NCI-H510A treated with DMSO at 0.1 percent for 48 hours (cell line): ENCODE measurements at regions not wholly inside any gene's neighbourhood (a gene's known extent, or its start where the extent isn't known, plus 50 kb on each side); places are given as distances from the start of the nearest gene placed in this dataset.
"Not testable (repeated sequence)": the region's sequence is repeated elsewhere in the genome, so short reads cannot be mapped to it uniquely, and the experiment has no call there.

Source experiments
- DNase-seq: peaks from one replicate; lab custom pipeline; 2025; lab: John Stamatoyannopoulos, UW

DNA sequence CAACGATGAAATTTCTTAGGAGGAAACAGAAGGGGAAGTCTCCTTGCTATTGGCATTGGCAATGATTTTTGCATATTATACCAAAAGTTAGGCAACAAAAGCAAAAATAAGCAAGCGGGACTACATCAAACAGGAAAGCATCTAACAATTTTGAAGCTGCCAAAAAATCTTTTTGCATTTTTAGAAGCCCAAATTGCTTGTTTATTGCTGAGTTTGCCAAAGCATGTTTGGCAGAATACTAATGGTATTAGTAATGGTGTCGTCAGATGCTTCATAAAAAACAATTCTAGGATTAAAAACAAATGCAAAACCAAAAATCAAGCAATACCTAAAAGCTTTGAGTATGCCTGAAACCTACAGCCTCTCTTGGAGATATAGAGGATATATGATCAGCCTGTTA lies 80.0 kb downstream of the GALR1 start:
- DNase-seq: no peak

DNA sequence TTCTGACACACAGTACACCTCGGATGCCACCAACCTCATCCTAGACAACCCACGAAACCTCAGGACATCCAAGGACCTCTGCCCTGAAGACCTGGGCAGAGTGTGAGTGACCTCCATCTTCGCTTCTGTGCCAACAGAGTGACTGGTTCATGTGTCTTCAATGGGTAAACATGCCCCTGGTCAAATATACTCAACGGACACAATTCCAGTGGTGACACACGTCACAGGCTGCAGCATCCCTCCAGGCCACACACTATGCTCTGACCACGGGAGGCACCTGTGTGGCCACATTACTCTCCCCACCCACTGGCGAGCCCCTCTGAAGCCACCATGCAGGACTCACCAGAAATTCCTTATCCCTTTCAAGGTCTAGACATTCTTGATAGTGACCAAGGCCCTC lies 85.2 kb downstream of the GALR1 start:
- no peak for DNase-seq

DNA sequence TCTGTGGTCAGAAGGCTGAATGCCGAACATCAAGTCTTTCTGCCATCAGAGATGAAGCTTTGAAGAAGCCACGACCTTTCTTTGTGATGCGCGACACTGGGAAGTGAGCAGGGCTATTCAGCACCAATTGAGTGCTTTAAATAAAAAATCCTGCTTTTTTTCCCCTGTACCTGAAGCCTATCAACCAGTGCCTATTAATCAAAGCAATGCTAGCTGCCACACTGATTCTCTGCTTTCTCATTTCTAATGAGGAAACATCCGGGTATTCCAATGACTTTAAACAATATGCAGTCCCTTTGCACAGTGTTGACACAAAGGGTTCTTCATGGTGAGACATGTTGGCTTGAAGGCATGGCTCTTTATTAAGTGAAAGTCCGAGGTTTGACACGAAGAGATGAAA lies 88.0 kb downstream of the GALR1 start:
- no peak for DNase-seq

DNA sequence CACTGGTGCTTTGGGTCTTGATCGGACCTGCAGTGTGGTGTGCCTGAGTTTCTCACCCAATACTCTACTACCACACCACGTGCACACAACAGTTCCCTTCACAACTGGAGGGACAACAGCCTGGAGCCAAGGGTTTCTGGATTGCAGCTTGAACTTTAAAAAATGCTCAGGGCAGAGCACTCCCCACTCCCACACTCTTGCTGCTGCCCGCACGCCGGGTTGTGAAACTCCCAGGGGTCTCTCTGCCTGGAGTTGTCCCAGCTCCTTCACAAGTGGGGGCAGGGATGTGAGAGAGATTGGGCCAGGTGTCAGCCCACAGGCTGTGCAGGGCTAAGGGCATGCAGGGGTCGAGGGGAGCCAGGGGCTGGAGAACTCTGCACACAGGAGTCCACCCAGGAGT lies 89.4 kb downstream of the GALR1 start:
- DNase-seq: no peak

DNA sequence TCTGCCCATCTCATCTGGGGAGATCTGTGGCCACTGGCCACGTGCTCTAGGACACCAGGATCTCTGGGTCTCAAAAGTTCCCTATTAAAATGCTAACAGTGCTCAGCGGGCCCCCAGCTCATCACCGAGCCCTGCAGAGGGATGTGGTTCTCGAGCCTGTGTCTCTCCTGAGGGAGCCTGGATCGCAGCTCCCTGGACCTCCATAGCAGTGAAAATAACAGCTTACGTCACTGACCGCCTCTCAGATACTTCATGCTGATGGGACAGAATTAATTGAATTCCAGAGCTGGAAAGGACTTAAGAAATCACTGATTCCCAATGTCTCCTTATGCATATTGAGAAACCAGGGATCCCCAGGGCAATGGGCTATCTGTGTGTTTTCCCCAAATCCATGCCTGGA lies 90.0 kb downstream of the GALR1 start:
- no peak for DNase-seq

DNA sequence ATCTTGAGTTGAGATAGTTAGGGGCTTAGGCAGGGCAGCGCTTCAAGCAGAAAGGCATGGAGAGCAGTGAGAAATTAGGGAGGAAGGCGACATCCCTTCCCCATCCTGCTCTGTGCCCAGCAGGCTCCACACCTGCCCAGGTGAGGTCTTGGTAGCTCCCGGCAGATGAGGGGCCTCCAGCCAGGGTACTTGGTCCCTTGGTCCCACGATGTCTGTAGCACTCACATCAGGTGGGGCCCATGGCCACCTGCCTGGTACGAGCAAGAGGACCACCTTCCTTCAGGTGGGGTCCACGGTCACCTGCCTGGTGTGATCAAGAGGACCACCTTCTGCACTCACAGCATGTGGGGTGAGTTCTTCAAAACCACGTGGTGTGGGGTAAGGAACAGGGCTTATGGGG lies 91.2 kb downstream of the GALR1 start:
- DNase-seq: no peak

DNA sequence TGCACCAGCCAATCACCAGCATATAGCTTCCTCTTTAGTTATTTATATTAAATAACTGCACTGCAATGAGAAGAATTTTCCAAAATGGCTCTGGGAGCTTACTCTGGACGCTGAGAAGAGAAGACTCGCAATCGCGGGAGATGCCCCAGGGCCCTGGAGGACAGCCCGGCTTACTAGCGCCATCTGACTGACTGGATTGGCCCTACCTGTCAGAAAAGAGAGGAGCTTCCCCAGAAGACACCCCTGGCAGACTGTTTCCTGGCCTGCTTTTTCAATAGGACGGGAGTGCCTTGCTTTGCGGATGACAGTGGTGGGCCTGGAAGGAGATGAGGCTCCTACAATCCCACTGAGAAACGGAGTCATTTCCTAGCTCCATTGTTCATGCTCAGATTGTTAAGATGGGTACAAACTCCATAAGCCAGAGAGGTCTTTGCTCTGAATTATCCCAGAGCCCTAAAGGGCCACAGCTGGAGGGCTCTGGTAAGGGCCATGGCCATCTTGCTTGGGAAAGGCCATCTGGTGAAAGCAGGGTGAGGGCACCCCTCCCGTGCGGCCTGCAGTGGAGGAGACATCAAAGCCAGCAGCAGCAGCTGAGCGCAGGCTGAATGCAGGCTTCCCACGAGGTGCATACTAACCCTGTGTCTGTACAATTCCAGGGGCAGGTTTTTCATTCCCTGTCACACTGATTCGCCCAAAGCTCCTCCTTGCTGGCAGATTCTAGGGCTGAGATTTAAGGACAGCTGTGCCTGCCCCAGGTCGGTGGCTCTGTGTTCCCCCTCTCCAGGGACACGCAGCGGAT lies 92.1 kb downstream of the GALR1 start:
- DNase-seq: no peak

DNA sequence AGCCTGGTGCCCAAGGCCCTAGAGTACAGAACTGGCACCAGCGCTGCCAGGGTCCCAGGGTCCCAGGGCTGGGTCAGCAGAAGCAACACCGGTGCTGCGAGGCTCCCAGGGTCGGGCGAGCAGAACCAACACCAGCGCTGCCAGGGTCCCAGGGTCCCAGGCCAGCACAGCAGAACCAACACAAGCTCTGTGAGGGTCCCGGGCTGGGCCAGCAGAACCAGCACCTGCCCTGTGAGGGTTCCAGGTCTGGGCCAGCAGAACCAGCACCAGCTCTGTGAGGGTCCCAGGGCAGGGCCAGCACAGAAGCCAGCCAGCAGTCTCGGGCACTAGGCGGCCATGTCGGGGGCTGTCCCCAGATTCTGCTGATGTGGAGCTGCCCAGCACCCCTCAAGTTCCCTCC lies 93.1 kb downstream of the GALR1 start:
- no peak for DNase-seq

DNA sequence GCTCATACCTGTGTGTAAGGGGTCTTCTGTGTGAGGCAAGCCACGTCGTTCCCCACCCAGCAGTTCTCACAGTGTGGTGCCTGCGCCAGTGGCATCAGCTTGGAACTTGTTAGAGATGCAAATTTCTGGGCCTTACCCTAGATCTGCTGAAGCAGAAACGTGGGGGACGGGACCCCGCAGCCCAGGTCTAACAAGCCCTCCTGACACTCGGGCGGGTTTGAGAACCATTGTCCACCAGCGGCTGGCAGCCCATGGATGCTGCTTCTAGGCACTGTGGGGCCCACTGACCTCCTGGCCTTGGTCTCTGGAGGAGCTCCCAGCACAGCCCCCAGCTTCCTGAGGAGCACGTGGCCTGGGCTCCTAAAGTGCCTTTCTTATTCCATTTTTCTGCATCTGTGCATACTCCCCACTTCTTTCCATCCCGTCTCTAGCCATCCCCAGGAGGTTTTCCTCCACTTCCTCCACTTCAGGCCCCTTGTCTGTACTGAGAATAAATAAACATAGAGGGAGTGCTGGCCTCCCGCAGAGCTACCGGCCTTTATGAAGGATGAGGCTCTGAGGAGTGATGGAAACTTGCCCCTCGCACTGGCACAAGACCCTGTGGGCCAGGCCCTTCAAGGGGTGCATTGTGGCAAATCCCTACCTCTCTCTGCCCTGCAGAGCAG lies 94.3 kb downstream of the GALR1 start:
- DNase-seq: no peak

DNA sequence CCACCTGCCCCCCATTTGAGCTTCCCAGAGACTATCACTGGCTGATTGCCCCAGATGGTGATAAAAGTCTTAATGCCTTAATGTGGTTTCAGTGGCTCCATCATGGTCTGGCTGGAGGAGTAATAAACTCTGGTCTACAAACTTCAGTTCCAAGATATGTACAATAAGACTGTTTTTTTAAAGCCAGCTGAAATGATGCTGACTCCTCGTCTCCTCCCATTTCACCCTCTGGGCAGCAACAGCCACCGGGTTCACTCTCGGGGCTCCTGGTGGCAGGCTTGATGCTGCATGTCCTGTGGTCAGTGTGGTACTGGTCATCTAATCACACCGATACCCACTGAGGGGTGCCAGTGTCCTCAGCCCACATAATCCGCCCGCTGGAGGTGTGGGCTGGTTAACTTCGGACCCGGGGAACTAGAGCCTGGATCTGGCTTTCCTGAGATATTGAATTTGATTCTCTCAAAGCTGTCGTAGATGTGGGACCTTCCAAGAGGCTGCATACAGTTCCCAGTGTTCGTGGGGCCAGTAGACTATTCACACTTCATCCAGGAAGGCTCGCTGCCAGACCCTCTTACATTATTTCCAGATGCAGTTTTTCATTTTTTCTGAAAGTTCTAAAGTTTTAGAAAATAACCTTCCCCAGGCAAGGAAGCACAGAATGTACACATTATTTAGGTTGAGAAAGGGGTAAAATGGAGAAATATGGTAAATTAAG lies 95.3 kb downstream of the GALR1 start:
- DNase-seq: no peak

DNA sequence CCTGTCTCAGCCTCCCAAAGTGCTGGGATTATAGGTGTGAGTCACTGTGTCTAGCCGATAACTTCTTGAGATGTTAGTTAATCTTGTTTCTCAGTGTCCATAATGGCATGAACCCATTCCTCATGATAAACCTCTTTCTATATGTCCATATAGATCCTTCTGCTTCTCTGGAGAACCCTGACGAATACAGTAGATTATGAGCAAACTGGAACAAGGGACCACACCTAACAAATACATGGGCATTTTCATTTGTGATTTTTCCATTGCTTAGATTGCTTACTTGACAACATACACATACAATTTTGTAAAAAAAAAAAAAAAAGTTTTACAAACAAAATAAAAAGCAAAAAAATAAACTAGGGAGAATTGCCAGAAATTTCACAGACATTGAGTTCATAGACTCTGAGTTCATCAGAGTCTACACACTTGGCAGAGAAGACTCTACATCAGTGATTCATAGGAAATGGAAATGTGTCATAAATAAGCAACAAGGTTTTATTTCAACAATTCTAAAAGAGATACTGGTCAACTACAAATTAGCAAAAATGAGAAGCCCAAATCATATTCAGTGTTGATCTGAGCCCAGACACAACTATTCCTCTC lies 96.7 kb downstream of the GALR1 start:
- no peak for DNase-seq

DNA sequence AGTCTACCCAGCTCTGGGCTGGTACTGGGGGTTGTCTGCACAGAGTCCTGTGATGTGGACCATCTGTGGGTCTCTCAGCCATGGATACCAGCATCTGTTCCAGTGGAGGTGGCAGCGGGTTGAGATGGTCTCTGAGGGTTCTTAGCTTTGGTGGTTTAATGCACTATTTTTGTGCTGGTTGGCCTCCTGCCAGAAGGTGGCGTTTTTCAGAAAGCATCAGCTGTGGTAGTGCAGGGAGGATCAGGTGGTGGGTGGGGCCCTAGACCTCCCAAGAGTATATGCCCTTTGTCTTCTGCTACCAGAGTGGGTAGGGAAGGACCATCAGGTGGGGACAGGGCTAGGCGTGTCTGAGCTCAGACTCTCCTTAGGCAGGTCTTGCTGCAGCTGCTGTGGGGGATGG lies 103.7 kb downstream of the GALR1 start:
- not testable (repeated sequence) for DNase-seq

DNA sequence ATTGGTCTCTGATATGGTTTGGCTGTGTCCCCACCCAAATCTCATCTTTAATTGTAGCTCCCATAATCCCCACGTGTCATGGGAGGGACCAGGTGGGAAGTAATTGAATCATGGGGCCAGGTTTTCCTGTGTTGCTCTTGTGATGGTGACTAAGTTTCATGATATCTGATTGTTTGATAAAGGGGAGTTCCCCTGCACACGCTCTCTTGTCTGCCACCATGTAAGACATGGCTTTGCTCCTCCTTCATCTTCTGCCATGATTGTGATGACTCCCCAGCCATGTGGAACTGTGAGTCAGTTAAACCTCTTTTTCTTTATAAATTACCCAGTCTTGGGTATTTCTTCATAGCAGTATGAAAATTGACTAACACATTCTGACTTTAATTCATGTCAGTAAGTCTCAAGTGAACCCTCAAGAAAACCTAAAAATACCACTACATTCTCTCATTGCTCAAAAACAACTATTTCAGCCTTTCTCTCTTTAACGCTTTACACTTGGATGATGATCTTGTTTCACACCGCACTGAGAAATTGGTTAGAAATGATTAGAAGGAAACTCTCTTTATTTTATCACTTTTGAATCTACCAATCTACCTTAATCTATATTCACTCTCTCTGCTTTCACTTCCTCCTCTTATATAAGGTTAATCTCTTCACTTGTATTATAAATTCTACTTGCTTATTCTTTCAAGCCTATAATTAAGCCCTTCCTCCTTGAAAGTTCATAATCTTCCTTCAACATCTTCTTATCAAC lies 110.1 kb downstream of the GALR1 start:
- DNase-seq: no peak

DNA sequence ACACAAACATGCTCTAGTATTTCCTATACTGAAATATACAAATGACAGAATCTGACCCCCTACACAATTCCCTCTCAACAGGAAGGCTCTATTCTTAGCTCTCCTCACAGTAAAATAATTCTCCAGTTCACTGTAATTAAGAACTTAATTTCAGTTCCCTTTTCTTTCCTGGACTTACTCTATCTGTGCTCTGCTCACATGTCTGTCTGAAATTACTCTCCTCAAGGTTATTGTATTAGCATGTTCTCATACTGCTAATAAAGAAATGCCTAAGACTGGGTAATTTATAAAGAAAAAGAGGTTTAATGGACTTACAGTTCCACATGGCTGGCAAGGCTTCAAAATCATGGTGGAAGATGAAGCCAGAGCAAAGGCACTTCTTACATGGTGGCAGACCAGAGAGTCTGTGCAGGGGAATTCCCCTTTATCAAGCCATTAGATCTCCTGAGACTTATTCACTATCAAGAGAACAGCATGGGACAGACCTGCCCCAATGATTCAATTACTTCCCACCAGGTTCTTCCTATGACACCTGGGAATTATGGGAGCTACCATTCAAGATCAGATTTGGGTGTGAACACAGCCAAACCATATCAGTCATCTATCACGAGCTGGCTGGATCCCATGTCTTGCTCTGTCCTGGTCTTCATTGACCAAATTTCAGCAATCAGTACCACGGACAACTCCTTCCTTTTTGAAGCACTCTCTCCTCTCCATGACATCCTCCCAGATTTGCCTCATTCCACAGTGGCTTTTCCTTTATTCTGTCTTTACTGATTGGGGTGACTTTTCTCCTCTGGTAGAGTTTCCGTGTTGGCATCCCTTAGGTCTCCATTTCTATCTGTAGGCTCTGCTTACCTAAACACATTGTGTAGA lies 110.9 kb downstream of the GALR1 start:
- DNase-seq: no peak

DNA sequence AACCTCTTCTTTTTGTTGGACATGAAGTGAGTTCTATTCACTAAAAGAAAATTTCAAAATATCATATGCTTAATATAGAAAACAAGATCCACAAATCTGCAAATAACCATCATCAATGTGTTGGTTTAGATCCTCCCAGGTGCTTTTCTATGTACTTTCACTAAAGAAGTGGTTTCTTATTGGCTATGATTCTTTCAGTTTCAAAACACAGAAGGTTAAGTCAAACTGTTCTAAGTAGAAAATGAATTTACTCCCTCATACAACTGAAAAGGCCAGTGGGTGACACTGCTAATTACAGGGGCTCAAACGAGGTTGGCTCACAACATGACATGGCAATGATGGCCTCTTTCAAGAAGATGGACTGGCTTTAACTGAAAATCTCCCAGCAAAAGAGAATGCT lies 111.7 kb downstream of the GALR1 start:
- DNase-seq: no peak

DNA sequence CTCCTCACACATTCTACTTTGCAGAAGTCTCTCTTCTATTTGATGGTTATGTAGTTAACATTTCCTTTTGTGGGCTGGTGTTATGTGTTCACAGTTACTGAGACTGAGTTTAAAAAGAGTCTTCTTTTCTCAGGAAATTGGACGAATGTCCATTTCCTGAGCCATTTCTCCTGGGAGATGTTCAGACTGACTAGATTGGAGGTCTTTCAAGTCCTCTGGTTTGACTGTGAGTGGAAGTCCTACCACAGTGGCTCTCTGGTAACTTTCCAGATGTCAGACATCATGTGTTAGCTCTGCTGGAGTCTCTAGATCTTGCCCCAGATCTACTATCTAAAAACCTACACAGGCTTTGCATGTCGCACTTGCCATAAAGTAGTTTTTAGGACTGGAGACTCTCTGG lies 116.0 kb downstream of the GALR1 start:
- DNase-seq: no peak

DNA sequence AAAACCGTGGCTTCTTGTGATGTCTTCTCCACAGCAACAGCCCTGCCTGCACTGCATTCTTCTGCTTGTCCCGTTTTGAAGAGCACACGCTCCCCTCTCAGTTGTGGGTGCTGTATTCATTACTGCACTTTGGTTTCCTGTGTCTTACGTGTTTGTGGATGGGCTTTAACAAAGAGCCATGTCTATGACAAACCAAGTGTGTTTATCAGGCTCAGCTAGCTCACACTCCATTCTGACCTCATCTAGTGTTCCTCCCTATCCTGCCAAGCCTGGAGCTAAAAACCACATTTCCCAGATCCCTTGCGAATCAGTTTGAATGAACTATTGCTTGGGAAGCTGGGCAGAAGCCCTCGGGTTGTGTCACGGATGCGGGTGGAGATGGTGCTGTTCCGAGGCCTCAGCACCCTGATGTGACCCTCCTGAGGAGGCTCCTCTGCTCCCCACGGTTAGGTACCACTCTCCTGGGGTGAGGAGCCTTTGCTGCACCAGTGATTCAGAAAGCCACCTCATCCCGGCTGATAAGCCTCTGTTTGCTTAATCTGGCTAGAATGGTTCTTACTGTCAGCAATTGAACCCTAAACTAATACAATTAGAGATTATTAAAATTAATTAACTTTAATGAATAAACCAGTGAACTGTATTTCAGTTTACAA lies 116.5 kb downstream of the GALR1 start:
- peak; percentile 19 for DNase-seq

DNA sequence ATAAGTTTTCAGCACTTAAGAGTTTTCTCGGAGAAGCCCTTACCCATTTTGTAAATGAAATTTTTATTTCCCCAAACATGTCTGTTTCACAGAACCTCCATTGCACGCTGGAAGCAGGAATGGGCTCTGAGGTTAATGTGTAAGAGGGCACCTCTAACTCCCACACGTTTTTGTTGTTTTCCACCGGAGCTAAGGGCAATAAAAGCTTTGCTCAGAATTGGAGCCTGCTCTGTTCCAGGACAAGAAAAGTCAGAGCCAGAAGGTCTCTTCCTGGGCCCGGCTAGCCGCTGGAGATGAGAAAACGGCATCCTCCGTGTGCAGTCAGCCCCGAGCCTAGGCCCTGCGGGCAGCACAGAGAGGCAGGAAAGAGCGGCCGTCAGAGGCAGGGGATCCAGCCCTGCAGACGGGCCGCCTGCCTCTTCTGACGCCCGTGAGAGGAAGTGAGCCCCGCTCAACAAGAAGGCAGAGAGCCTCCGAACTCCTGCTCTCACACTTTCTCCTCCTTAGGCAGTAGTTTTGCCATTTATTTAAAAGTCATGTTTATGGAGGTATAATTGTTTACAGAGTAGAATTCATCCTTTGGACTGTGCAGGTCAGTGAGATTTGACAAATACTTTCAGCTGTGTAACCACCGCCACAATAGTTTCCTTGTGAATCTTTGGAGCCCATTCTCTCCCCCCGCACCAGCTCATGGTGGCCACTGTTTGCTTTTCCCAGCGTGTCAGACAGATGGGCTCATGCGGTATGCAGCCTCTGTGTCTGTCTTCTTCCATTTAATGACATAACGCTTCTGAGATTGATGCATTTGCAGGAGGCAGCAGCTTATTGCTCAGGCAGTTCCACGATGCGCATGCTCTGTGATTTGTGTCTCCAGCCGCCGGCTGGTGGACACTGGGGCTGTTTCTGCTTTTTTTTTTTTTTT lies 117.3 kb downstream of the GALR1 start:
- DNase-seq: peak; percentile 95

DNA sequence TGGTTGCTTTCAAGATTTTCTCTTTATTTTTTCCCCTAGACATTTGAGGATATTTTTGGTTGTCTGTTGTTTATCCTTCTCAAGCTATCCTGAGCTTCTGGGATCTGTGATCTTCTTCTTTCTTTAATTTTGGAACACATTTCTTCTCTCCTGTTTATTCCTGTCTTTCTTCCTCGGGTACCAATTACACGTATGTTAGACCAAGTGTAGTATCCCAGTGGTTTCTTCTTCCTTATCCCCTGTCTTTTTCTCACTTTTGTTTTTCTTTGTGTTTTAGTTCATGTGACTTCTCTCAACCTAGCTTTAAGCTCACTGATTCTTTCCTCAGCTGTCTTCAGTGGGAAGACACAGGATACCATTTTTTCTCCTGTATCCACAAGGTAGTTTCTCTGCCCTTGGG lies 120.0 kb downstream of the GALR1 start:
- DNase-seq: no peak
